ENCODE measurements at regions not wholly inside any gene's neighbourhood (a gene's known extent, or its start where the extent isn't known, plus 50 kb on each side); places are given as distances from the start of the nearest gene placed in this dataset.
"Not testable (repeated sequence)": the region's sequence is repeated elsewhere in the genome, so short reads cannot be mapped to it uniquely, and the experiment has no call there.

GRCh38 chr7:50851891-50852290 is 69.2 kb upstream of the GRB10 start:
- no peak for DNase-seq (ENCODE audit: low spot score in 2 of 2)

GRCh38 chr7:50851451-50851850 is 68.8 kb upstream of the GRB10 start:
- 71% methylated on average over 6 of the region's 7 CpGs for WGBS
- Histone ChIP-seq H3K36me3 (no peaks in the 10 kb centered on the region), H3K9me3 (no peaks in the 10 kb centered on the region), H3K27ac (no peak overlapping the region), H3K4me1 (no peaks in the 10 kb centered on the region), H3K27me3 (no peaks in the 10 kb centered on the region), H3K4me3 (no peak overlapping the region)
- TF ChIP-seq EP300 (IDR thresholded peaks at IDR 0.05) (no peak), POLR2AphosphoS5 (IDR thresholded peaks at IDR 0.05) (no peak), CTCF (IDR thresholded peaks at IDR 0.05) (no peak), POLR2A (IDR thresholded peaks at IDR 0.05) (no peak)
- no peak for DNase-seq (ENCODE audit: low spot score in 2 of 2)

More at GRCh38 chr7:50851891-50852290, 69.2 kb upstream of the GRB10 start:
- no peak overlapping the region for H3K27ac ChIP-seq
- no peak for TF ChIP-seq POLR2A (IDR thresholded peaks at IDR 0.05)
- TF ChIP-seq POLR2AphosphoS5 (IDR thresholded peaks at IDR 0.05), result no peak
- TF ChIP-seq EP300 (IDR thresholded peaks at IDR 0.05), result no peak
- no peak for TF ChIP-seq CTCF (IDR thresholded peaks at IDR 0.05)
- H3K4me1 ChIP-seq, result no peaks in the 10 kb centered on the region
- H3K36me3 ChIP-seq, result no peaks in the 10 kb centered on the region
- no peak overlapping the region for H3K4me3 ChIP-seq
- H3K27me3 ChIP-seq, result no peaks in the 10 kb centered on the region
- WGBS, result 70% methylated on average over 6 of the region's 6 CpGs
- H3K9me3 ChIP-seq, result no peaks in the 10 kb centered on the region

DNA sequence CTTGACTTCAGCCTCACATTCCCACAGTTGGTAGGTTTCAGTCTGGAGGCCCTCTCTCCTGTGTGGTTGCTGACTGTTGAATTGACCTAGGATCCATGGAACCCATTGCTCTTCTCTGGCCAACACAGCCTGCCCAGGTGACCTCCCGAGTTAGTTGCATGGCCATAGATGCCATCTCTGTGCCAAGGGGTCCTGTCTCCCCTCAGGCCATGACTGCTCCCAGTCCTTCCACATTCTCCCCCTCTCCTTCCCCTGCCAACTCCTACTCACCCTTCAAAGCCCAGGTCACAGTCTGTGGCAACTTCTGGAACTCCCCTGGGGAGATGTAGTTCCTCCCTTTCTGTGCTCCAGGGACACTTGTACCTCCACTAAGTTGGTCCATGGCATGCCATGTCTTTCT is 67.3 kb upstream of the GRB10 start:
- H3K27ac ChIP-seq, result no peak overlapping the region
- no peak overlapping the region for H3K4me3 ChIP-seq
- H3K36me3 ChIP-seq, result no peaks in the 10 kb centered on the region
- H3K4me1 ChIP-seq, result no peaks in the 10 kb centered on the region
- H3K9me3 ChIP-seq, result no peaks in the 10 kb centered on the region
- TF ChIP-seq EP300 (IDR thresholded peaks at IDR 0.05), result no peak
- TF ChIP-seq CTCF (IDR thresholded peaks at IDR 0.05), result no peak
- no peak for TF ChIP-seq POLR2AphosphoS5 (IDR thresholded peaks at IDR 0.05)
- TF ChIP-seq POLR2A (IDR thresholded peaks at IDR 0.05), result no peak
- no peak for DNase-seq (ENCODE audit: low spot score in 2 of 2)
- H3K27me3 ChIP-seq, result no peaks in the 10 kb centered on the region
- 78% methylated on average over 1 of the region's 1 CpG for WGBS

DNA sequence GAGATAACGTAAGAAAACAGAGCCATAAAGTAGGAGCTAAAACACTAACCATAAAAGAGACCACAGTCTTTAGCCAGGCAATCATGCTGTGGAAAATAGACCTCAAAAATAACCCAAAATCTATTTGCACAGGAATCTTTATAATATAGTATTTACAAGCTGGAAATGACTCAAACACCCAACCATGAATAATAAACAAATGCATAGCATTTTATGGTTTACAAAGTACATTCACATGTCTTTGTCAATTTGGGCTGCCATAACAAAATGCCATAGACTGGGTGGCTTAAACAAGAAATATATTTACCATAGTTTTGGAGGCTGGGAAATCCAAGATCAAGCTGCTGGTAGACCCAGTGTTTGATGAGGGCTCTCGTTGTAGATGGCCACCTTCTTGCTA is 65.5 kb upstream of the GRB10 start:
- no peak overlapping the region for H3K4me3 ChIP-seq
- H3K36me3 ChIP-seq, result no peaks in the 10 kb centered on the region
- no peaks in the 10 kb centered on the region for H3K9me3 ChIP-seq
- H3K27me3 ChIP-seq, result no peaks in the 10 kb centered on the region
- no peaks in the 10 kb centered on the region for H3K4me1 ChIP-seq
- no peak overlapping the region for H3K27ac ChIP-seq
- DNase-seq (ENCODE audit: low spot score in 2 of 2), result no peak
- 38% methylated on average over 2 of the region's 2 CpGs for WGBS
- TF ChIP-seq CTCF (IDR thresholded peaks at IDR 0.05) (no peak), POLR2AphosphoS5 (IDR thresholded peaks at IDR 0.05) (no peak), POLR2A (IDR thresholded peaks at IDR 0.05) (no peak), EP300 (IDR thresholded peaks at IDR 0.05) (no peak)

DNA sequence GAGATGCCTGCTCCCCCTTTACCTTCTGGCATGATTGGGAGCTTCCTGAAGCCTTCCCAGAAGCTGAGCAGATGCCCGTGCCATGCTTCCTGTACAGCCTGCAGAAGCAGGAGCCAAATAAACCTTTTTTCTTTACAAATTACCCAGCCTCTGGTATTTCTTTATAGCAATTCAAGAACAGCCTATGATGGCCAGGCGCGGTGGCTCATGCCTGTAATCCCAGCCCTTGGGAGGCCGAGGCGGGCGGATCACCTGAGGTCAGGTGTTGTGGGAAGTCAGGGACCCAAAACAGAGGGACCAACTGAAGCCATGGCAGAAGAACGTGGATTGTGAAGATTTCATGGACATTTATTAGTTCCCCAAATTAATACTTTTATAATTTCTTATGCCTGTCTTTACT is 62.2 kb upstream of the GRB10 start:
- not testable (repeated sequence) for H3K27ac ChIP-seq, H3K4me1 ChIP-seq, H3K9me3 ChIP-seq, H3K36me3 ChIP-seq, H3K27me3 ChIP-seq, H3K4me3 ChIP-seq
- 92% methylated on average over 7 of the region's 7 CpGs for WGBS
- peak in 1 of 2 donors; percentile 61 for DNase-seq (ENCODE audit: low spot score in 2 of 2)

- TF ChIP-seq EP300 (IDR thresholded peaks at IDR 0.05) (no peak), POLR2A (IDR thresholded peaks at IDR 0.05) (no peak), CTCF (IDR thresholded peaks at IDR 0.05) (no peak), POLR2AphosphoS5 (IDR thresholded peaks at IDR 0.05) (no peak)
- Histone ChIP-seq H3K4me3 (no peak overlapping the region), H3K4me1 (no peaks in the 10 kb centered on the region), H3K27ac (no peak overlapping the region), H3K9me3 (no peaks in the 10 kb centered on the region), H3K27me3 (no peaks in the 10 kb centered on the region), H3K36me3 (no peaks in the 10 kb centered on the region)
- no peak for DNase-seq (ENCODE audit: low spot score in 2 of 2)
- WGBS, result 86% methylated on average over 6 of the region's 6 CpGs
Observed at GRCh38 chr7:50842041-50842440, 59.3 kb upstream of the GRB10 start.
